ENCODE measurements at regions not wholly inside any gene's neighbourhood (a gene's known extent, or its start where the extent isn't known, plus 50 kb on each side); places are given as distances from the start of the nearest gene placed in this dataset.
A peak's percentile ranks its signal among the peaks of the same experiment; 100 is the strongest.

- WGBS, 2 donors (ENCODE audit: low coverage in 1 of 2): 29 to 48% methylated on average over 4 of the region's 4 CpGs
- Histone ChIP-seq H3K27me3 (no peaks in the 10 kb centered on the region), H3K27ac (peak overlapping the region in 1 of 4 donors; percentile 12), H3K9me3 (no peaks in the 10 kb centered on the region), H3K4me1 (peaks cover 0 to 5% (median 0%) of the 10 kb centered on the region in 4 donors), H3K4me3 (no peak overlapping the region), H3K36me3 (no peaks in the 10 kb centered on the region)
- TF ChIP-seq, protein P1, sequence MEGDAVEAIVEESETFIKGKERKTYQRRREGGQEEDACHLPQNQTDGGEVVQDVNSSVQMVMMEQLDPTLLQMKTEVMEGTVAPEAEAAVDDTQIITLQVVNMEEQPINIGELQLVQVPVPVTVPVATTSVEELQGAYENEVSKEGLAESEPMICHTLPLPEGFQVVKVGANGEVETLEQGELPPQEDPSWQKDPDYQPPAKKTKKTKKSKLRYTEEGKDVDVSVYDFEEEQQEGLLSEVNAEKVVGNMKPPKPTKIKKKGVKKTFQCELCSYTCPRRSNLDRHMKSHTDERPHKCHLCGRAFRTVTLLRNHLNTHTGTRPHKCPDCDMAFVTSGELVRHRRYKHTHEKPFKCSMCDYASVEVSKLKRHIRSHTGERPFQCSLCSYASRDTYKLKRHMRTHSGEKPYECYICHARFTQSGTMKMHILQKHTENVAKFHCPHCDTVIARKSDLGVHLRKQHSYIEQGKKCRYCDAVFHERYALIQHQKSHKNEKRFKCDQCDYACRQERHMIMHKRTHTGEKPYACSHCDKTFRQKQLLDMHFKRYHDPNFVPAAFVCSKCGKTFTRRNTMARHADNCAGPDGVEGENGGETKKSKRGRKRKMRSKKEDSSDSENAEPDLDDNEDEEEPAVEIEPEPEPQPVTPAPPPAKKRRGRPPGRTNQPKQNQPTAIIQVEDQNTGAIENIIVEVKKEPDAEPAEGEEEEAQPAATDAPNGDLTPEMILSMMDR (IDR thresholded peaks at IDR 0.05): no peak
- TF ChIP-seq EP300 (IDR thresholded peaks at IDR 0.05; ENCODE audit: low read depth) (no peak), POLR2A (IDR thresholded peaks at IDR 0.05) (no peak), POLR2AphosphoS5 (IDR thresholded peaks at IDR 0.05) (no peak)
- DNase-seq: no peak
- intact Hi-C loops (cut with DNase I; ENCODE audit: low total_unique reads): no loop called here
- in situ Hi-C loops (cut with MboI; ENCODE audit: low pct_ligation_motif_present in 1 of 4, low pct_unique_long_range_greater_than_20kb in 1 of 4, low sequenced_read_pairs in 3 of 4): no loop called here
These were observed 108.4 kb downstream of the BLID start for GRCh38 chr11:122007601-122008071.

DNA sequence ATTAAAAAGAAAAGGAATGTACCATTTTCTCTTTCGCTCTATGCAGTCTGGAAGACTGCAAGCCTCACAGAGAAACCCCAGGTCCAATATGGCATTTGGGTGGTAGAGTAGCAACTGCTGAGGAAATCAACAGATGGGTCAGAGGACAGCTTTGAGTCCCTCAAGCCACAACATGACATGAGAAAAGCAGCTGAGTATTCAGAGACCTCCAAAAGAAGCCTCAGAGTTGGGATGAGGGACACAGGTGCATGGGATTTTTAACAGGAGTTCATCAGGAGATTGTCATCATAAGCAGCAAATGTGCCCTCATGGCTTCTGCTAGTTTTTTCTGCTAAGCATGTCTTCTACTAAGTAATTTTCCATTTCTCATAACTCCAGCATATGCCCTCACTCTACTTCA lies 111.6 kb downstream of the BLID start:
- Histone ChIP-seq H3K36me3 (no peaks in the 10 kb centered on the region), H3K9me3 (no peaks in the 10 kb centered on the region), H3K27me3 (no peaks in the 10 kb centered on the region), H3K4me1 (peaks cover 0 to 5% (median 0%) of the 10 kb centered on the region in 4 donors), H3K27ac (no peak overlapping the region), H3K4me3 (no peak overlapping the region)
- TF ChIP-seq POLR2A (IDR thresholded peaks at IDR 0.05): no peak
- no peak for TF ChIP-seq EP300 (IDR thresholded peaks at IDR 0.05; ENCODE audit: low read depth)
- no peak for TF ChIP-seq POLR2AphosphoS5 (IDR thresholded peaks at IDR 0.05)
- TF ChIP-seq, protein P1 (IDR thresholded peaks at IDR 0.05): no peak
- intact Hi-C loops (cut with DNase I; ENCODE audit: low total_unique reads) (no loop called here), in situ Hi-C loops (cut with MboI; ENCODE audit: low pct_ligation_motif_present in 1 of 4, low pct_unique_long_range_greater_than_20kb in 1 of 4, low sequenced_read_pairs in 3 of 4) (no loop called here)
- whole genome bisulfite sequencing, 2 donors (ENCODE audit: low coverage in 1 of 2): 95 to 100% methylated on average over 1 of the region's 1 CpG
- DNase-seq: no peak

DNA sequence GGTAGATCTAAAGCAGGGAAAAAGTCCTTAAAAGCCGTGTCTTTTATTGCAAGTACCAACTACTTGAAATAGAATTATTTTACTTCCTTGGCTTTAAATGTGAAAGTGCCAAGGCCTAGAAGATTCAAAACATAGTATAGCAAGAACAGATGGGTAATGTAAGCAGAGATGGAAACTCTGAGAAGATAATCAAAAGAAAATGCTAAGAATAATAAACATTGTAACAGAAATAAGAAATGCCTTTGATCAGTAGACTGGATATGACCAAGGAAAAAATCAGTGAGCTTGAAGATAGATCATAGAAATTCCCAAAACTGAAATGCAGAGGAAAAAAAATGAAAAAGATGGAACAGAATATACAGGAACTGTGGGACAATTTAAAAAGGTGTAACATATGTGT lies 113.1 kb downstream of the BLID start:
- Histone ChIP-seq H3K9me3 (no peaks in the 10 kb centered on the region), H3K4me1 (peaks cover 0 to 5% (median 0%) of the 10 kb centered on the region in 4 donors), H3K4me3 (no peak overlapping the region), H3K36me3 (no peaks in the 10 kb centered on the region), H3K27me3 (no peaks in the 10 kb centered on the region), H3K27ac (no peak overlapping the region)
- intact Hi-C loops (cut with DNase I; ENCODE audit: low total_unique reads) (no loop called here), in situ Hi-C loops (cut with MboI; ENCODE audit: low pct_ligation_motif_present in 1 of 4, low pct_unique_long_range_greater_than_20kb in 1 of 4, low sequenced_read_pairs in 3 of 4) (no loop called here)
- WGBS, 2 donors (ENCODE audit: low coverage in 1 of 2): 20% methylated on average over 1 of the region's 1 CpG
- TF ChIP-seq POLR2AphosphoS5 (IDR thresholded peaks at IDR 0.05) (no peak), EP300 (IDR thresholded peaks at IDR 0.05; ENCODE audit: low read depth) (no peak), POLR2A (IDR thresholded peaks at IDR 0.05) (no peak)
- TF ChIP-seq, protein P1 (IDR thresholded peaks at IDR 0.05): no peak
- no peak for DNase-seq

DNA sequence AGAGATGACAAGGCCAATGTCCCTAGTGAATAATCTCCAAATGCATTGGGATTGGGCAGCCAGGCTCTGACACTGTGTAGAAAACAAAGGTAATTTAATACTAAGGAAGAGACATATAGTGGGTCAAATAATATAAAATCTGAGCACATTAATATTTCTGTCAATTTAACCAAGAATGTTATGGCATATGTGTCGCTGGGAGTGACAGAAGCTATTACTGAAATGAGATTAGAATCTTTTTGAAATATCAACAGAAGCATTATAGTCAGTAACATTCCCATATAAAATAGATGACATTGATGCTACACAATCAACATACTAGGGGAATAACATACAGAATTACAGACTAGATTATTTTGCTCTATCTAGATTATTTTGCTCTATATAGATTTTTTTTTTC lies 114.0 kb downstream of the BLID start:
- H3K9me3 ChIP-seq: no peaks in the 10 kb centered on the region
- TF ChIP-seq, protein P1 (IDR thresholded peaks at IDR 0.05): no peak
- TF ChIP-seq POLR2AphosphoS5 (IDR thresholded peaks at IDR 0.05) (no peak), POLR2A (IDR thresholded peaks at IDR 0.05) (no peak), EP300 (IDR thresholded peaks at IDR 0.05; ENCODE audit: low read depth) (no peak)
- in situ Hi-C loops (cut with MboI; ENCODE audit: low pct_ligation_motif_present in 1 of 4, low pct_unique_long_range_greater_than_20kb in 1 of 4, low sequenced_read_pairs in 3 of 4): no loop called here
- WGBS, 2 donors (ENCODE audit: low coverage in 1 of 2): 85 to 86% methylated on average over 1 of the region's 1 CpG
- H3K27ac ChIP-seq: no peak overlapping the region
- H3K27me3 ChIP-seq: no peaks in the 10 kb centered on the region
- no peaks in the 10 kb centered on the region for H3K4me1 ChIP-seq
- H3K36me3 ChIP-seq: no peaks in the 10 kb centered on the region
- H3K4me3 ChIP-seq: no peak overlapping the region
- no peak for DNase-seq
- intact Hi-C loops (cut with DNase I; ENCODE audit: low total_unique reads): no loop called here

Data from transverse colon (tissue), 4 donors.